Prostate gland (tissue), 2 donors: ENCODE measurements at regions not wholly inside any gene's neighbourhood (a gene's known extent, or its start where the extent isn't known, plus 50 kb on each side); places are given as distances from the start of the nearest gene placed in this dataset.

ENCODE experiments used
- CTCF ChIP-seq, 4 experiments: fragments of 200-600 bp in 2 of 4; fragments of 450-650 bp in 2 of 4; sonication (generic) in 2 of 4; IDR thresholded peaks; 1 replicate in 3 of 4; 2 replicates in 1 of 4; pipeline ENCODE4 v1.5.1; 2016 to 2019; ENCODE audit warnings: antibody characterized with exemption in 4 of 4, mild to moderate bottlenecking in 2 of 4, moderate library complexity in 2 of 4
- POLR2A ChIP-seq: fragments of 450-650 bp; IDR thresholded peaks from one replicate; pipeline ENCODE4 v1.6.1; 2016; ENCODE audit warnings: antibody characterized with exemption, mild to moderate bottlenecking
- POLR2AphosphoS5 ChIP-seq: sonication (generic); formaldehyde crosslinking; IDR thresholded peaks from one replicate; pipeline ENCODE4 v1.6.1; 2017; ENCODE audit warnings: antibody characterized with exemption

GRCh38 chr3:94609908-94610307 is 547.0 kb downstream of the NSUN3 start:
- TF ChIP-seq CTCF (IDR thresholded peaks at IDR 0.05) (no peak), POLR2A (no peak), POLR2AphosphoS5 (no peak)
